OCI-LY3 (cell line): ENCODE measurements at regions not wholly inside any gene's neighbourhood (a gene's known extent, or its start where the extent isn't known, plus 50 kb on each side); places are given as distances from the start of the nearest gene placed in this dataset.

Source experiments
- EZH2phosphoT487 ChIP-seq: fragments of 200-600 bp; shearing (Covaris generic); IDR thresholded peaks from 2 replicates; pipeline ENCODE4 v1.6.1; 2018; ENCODE audit warnings: antibody characterized with exemption, mixed run types, low read depth
- TF ChIP-seq, protein P1 (sequence below): fragments of 200-600, 300-600 bp; sonication (generic); IDR thresholded peaks from 2 replicates; pipeline ENCODE4 v1.5.1; 2014; ENCODE audit warnings: antibody characterized with exemption, low read length, low read depth

DNA sequence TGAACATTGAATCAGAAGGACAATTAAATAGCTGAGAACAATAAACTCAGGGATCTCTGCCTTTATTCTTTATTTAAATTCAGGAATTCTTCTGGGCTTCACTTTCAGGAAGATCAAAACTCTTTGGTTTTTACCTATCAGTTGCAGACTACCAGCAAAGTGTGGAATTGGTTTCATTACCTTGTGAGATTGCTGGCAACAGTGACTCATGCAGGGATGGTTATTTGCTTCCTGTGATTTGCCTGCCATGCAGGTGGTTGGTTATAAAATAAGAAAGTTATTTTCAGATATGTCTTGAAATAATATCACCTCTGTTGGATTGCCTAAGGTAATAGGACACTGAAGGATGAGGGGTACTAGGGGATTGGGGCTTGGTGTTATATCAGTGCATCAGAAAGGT lies 204.6 kb downstream of the PTBP2 start:
- TF ChIP-seq, protein P1, sequence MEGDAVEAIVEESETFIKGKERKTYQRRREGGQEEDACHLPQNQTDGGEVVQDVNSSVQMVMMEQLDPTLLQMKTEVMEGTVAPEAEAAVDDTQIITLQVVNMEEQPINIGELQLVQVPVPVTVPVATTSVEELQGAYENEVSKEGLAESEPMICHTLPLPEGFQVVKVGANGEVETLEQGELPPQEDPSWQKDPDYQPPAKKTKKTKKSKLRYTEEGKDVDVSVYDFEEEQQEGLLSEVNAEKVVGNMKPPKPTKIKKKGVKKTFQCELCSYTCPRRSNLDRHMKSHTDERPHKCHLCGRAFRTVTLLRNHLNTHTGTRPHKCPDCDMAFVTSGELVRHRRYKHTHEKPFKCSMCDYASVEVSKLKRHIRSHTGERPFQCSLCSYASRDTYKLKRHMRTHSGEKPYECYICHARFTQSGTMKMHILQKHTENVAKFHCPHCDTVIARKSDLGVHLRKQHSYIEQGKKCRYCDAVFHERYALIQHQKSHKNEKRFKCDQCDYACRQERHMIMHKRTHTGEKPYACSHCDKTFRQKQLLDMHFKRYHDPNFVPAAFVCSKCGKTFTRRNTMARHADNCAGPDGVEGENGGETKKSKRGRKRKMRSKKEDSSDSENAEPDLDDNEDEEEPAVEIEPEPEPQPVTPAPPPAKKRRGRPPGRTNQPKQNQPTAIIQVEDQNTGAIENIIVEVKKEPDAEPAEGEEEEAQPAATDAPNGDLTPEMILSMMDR, result no peak
- TF ChIP-seq EZH2phosphoT487, result no peak
